Suprapubic skin (tissue), 4 donors: ENCODE measurements at regions not wholly inside any gene's neighbourhood (a gene's known extent, or its start where the extent isn't known, plus 50 kb on each side); places are given as distances from the start of the nearest gene placed in this dataset.

Experiments used
- EP300 ChIP-seq: sonication (generic); formaldehyde crosslinking; IDR thresholded peaks from one replicate; pipeline ENCODE4 v1.6.1; 2017; ENCODE audit warnings: antibody characterized with exemption
- POLR2A ChIP-seq, 2 donors: fragments of 450-650 bp; IDR thresholded peaks; one replicate each; pipeline ENCODE4 v1.6.1; 2017; ENCODE audit warnings: antibody characterized with exemption in 2 of 2, mild to moderate bottlenecking in 2 of 2, moderate library complexity in 2 of 2
- POLR2AphosphoS5 ChIP-seq, 3 donors: sonication (generic); formaldehyde crosslinking; IDR thresholded peaks; one replicate each; pipeline ENCODE4 v1.6.1; 2017; ENCODE audit warnings: antibody characterized with exemption in 3 of 3
- TF ChIP-seq, protein P1 (sequence below), 2 donors: fragments of 200-600 bp in 1 of 2; fragments of 450-650 bp in 1 of 2; sonication (generic) in 1 of 2; IDR thresholded peaks; one replicate each; pipeline ENCODE4 v1.5.1; 2016 to 2019; ENCODE audit warnings: antibody characterized with exemption in 2 of 2, mild to moderate bottlenecking in 1 of 2, moderate library complexity in 1 of 2

DNA sequence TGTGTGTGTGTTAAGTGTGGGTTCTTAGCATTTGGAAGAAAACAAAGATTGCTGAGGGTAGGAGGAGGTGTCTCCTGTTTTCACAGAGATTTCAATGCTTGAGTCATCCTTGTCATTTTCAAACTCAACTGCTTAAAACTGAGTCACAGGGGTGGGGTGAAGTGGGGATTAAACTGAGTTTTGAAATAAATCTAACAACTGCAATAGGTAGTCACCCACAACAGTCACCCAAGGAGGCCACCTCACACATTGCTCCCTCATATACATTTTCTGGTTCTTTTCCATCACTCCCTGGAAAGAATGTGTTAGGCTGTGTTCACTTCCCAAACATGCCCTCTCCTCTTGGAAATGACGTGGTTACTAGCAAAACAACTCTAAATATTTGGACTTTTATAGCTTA is 187.7 kb upstream of the CMC1 start:
- TF ChIP-seq, protein P1, sequence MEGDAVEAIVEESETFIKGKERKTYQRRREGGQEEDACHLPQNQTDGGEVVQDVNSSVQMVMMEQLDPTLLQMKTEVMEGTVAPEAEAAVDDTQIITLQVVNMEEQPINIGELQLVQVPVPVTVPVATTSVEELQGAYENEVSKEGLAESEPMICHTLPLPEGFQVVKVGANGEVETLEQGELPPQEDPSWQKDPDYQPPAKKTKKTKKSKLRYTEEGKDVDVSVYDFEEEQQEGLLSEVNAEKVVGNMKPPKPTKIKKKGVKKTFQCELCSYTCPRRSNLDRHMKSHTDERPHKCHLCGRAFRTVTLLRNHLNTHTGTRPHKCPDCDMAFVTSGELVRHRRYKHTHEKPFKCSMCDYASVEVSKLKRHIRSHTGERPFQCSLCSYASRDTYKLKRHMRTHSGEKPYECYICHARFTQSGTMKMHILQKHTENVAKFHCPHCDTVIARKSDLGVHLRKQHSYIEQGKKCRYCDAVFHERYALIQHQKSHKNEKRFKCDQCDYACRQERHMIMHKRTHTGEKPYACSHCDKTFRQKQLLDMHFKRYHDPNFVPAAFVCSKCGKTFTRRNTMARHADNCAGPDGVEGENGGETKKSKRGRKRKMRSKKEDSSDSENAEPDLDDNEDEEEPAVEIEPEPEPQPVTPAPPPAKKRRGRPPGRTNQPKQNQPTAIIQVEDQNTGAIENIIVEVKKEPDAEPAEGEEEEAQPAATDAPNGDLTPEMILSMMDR (IDR thresholded peaks at IDR 0.05), result no peak
- TF ChIP-seq POLR2A (IDR thresholded peaks at IDR 0.05) (no peak), POLR2AphosphoS5 (IDR thresholded peaks at IDR 0.05) (no peak), EP300 (no peak)
